NCI-H524 (cell line): ENCODE measurements at regions not wholly inside any gene's neighbourhood (a gene's known extent, or its start where the extent isn't known, plus 50 kb on each side); places are given as distances from the start of the nearest gene placed in this dataset.
A peak's percentile ranks its signal among the peaks of the same experiment; 100 is the strongest.

Experiments
- DNase-seq, 2 experiments: peaks; one replicate each; lab custom pipeline; 2025; lab: John Stamatoyannopoulos, UW

GRCh38 chr14:89531661-89532335 lies 114.8 kb upstream of the FOXN3 start:
- peak in 1 of 2 experiments; percentile 55 for DNase-seq

- no peak for DNase-seq
These were observed 108.1 kb upstream of the FOXN3 start for GRCh38 chr14:89524990-89525667.

GRCh38 chr14:89524412-89524811 lies 107.4 kb upstream of the FOXN3 start:
- no peak for DNase-seq

- DNase-seq: no peak
These were observed 105.0 kb upstream of the FOXN3 start for GRCh38 chr14:89521988-89522387.

- DNase-seq: no peak
These were observed 102.0 kb upstream of the FOXN3 start for GRCh38 chr14:89519040-89519439.

- DNase-seq: no peak
These were observed 99.1 kb upstream of the FOXN3 start for GRCh38 chr14:89516173-89516572.

- DNase-seq: no peak
These were observed 97.6 kb upstream of the FOXN3 start for GRCh38 chr14:89514601-89515000.

- DNase-seq: no peak
These were observed 92.9 kb upstream of the FOXN3 start for GRCh38 chr14:89509891-89510290.

- DNase-seq: no peak
These were observed 91.8 kb upstream of the FOXN3 start for GRCh38 chr14:89508863-89509262.

GRCh38 chr14:89507926-89508460 lies 91.0 kb upstream of the FOXN3 start:
- no peak for DNase-seq

- peak in 1 of 2 experiments; percentile 15 for DNase-seq
These were observed 90.5 kb upstream of the FOXN3 start for GRCh38 chr14:89507521-89507920.

GRCh38 chr14:89506891-89507452 lies 89.9 kb upstream of the FOXN3 start:
- DNase-seq: peak; percentile 41 to 69

GRCh38 chr14:89504602-89505313 lies 87.7 kb upstream of the FOXN3 start:
- peak in 1 of 2 experiments; percentile 15 for DNase-seq

GRCh38 chr14:89504091-89504490 lies 87.1 kb upstream of the FOXN3 start:
- DNase-seq: no peak

GRCh38 chr14:89503431-89503996 lies 86.5 kb upstream of the FOXN3 start:
- DNase-seq: no peak

- no peak for DNase-seq
These were observed 85.9 kb upstream of the FOXN3 start for GRCh38 chr14:89502966-89503365.

- DNase-seq: no peak
These were observed 84.3 kb upstream of the FOXN3 start for GRCh38 chr14:89501381-89501780.

GRCh38 chr14:89500303-89500702 lies 83.3 kb upstream of the FOXN3 start:
- no peak for DNase-seq

GRCh38 chr14:89498878-89499277 lies 81.8 kb upstream of the FOXN3 start:
- DNase-seq: no peak

- no peak for DNase-seq
These were observed 78.7 kb upstream of the FOXN3 start for GRCh38 chr14:89495718-89496117.

GRCh38 chr14:89493877-89494634 lies 77.0 kb upstream of the FOXN3 start:
- peak in 1 of 2 experiments; percentile 65 for DNase-seq
